Heart left ventricle (tissue), 16 donors: ENCODE measurements at regions not wholly inside any gene's neighbourhood (a gene's known extent, or its start where the extent isn't known, plus 50 kb on each side); places are given as distances from the start of the nearest gene placed in this dataset.

Experiments used
- ATAC-seq, 4 donors: fragments of 200-7000 bp; cut with Tn5 transposase; one replicate each; pipeline ENCODE4 v1.9.1; 2020 to 2022; ENCODE audit warnings: moderate library complexity in 4 of 4, mild to moderate bottlenecking in 3 of 4, moderate number of reproducible peaks in 1 of 4
- DNase-seq, 5 donors: peaks; one replicate each; pipeline ENCODE4 v3.0.0-alpha.2; 2020
- H3K27ac ChIP-seq, 12 donors: fragments of 200-600 bp; sonication (generic) in 4 of 12; one replicate each; pipeline versions ENCODE4 v1.5.0 to v1.8.0; 2016 to 2022; ENCODE audit warnings: mild to moderate bottlenecking in 2 of 12
- H3K27me3 ChIP-seq, 9 donors: fragments of 200-600 bp; sonication (generic) in 2 of 9; one replicate each; pipeline versions ENCODE4 v1.5.1 to v1.8.0; 2016 to 2022; ENCODE audit warnings: mild to moderate bottlenecking in 3 of 9
- H3K36me3 ChIP-seq, 9 donors: fragments of 200-600 bp; sonication (generic) in 2 of 9; one replicate each; pipeline versions ENCODE4 v1.5.0 to v1.8.0; 2018 to 2022; ENCODE audit warnings: mild to moderate bottlenecking in 2 of 9
- H3K4me1 ChIP-seq, 12 donors: fragments of 200-600 bp; sonication (generic) in 4 of 12; one replicate each; pipeline versions ENCODE4 v1.5.0 to v1.8.0; 2016 to 2022; ENCODE audit warnings: mild to moderate bottlenecking in 3 of 12
- H3K4me3 ChIP-seq, 12 donors: fragments of 200-600 bp; sonication (generic) in 4 of 12; one replicate each; pipeline versions ENCODE4 v1.5.0 to v1.8.0; 2017 to 2022; ENCODE audit warnings: mild to moderate bottlenecking in 9 of 12, moderate library complexity in 4 of 12
- H3K9me3 ChIP-seq, 12 donors: fragments of 200-600 bp; sonication (generic) in 4 of 12; one replicate each; pipeline versions ENCODE4 v1.5.0 to v1.8.0; 2016 to 2022; ENCODE audit warnings: mild to moderate bottlenecking in 1 of 12
- POLR2A ChIP-seq, 2 donors: fragments of 450-650 bp; IDR thresholded peaks; one replicate each; pipeline ENCODE4 v1.6.1; 2017; ENCODE audit warnings: antibody characterized with exemption in 2 of 2, mild to moderate bottlenecking in 2 of 2, moderate library complexity in 2 of 2
- WGBS, 4 donors: extraction: QIAGEN DNeasy Blood & Tissue Kit in 2 of 4; methylation state at CpG; one replicate each; pipeline versions ENCODE4 v1.1.5 to v1.1.7; 2013 to 2018; 5-methylcytosine and 5-hydroxymethylcytosine counted together
- intact Hi-C, 10 donors: fragments of 100-400 bp; cut with DNase I; formaldehyde crosslinking; loops; one replicate each; pipeline versions ENCODE4 v1.11.1 to v1.14.2; 2022
- TF ChIP-seq, protein P1 (sequence below), 12 donors: fragments of 200-600 bp; sonication (generic) in 4 of 12; IDR thresholded peaks; one replicate each; pipeline versions ENCODE4 v1.5.0 to v1.8.0; 2018 to 2022; ENCODE audit warnings: antibody characterized with exemption in 12 of 12, mild to moderate bottlenecking in 5 of 12
- donor health status: ischemic (EF 13 %, LVEDD 7.1; RV severe dilation, severe dysfunction).
- donor health status: healthy with polysubstance abuse.
- donor health status: DM: no; HTN: yes; CAD: no.
- donor health status: DM: no; HTN: no; CAD: no.
- donor health status: ischemic (EF 25% LVEDD 6.9; RV normal size, moderate dysfunction).
- donor health status: ischemic (EF 25% LVEDD 5.7; RV mildly dilated, moderate dysfunction).
- donor health status: healthy.
- donor health status: DM: yes; HTN: yes; CAD: no.
- donor health status: ischemic (EF 35%, LVEDD 5.7; RV mildly dilated, moderate dysfunction).
- donor health status: nonischemic (EF 11% LVEDD 7.7; RV severe dilation, severe dysfunction).
- donor health status: DM: yes; HTN: yes; CAD: no.
- donor health status: PGD.
- donor health status: ischemic (EF 29% LVEDD 5.4; RV normal size, mild dysfunction).
- donor health status: nonischemic (EF 23%, LVEDD 6.1; RV moderate dilation, normal function).

DNA sequence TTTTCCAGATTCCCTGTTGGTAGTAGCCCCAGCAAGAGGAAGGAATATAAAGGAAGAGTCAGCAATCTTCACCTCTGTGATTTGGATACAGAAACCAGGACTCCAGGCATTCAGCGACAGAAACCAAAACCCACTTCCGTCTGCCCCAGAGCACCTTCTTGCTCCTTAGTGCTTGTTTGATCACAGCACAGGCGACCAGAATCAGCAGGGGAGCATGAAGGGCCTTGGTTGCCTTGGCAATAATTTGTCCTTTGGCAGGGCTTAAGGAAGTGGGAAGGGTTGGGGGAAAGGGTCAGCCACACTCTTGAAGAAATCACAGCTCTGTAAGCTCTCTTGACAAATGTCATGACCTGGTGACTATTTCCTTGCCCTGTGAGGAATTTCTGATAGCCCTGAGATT is 379.6 kb downstream of the OTUD1 start:
- no peaks in the 10 kb centered on the region for H3K9me3 ChIP-seq
- TF ChIP-seq, protein P1, sequence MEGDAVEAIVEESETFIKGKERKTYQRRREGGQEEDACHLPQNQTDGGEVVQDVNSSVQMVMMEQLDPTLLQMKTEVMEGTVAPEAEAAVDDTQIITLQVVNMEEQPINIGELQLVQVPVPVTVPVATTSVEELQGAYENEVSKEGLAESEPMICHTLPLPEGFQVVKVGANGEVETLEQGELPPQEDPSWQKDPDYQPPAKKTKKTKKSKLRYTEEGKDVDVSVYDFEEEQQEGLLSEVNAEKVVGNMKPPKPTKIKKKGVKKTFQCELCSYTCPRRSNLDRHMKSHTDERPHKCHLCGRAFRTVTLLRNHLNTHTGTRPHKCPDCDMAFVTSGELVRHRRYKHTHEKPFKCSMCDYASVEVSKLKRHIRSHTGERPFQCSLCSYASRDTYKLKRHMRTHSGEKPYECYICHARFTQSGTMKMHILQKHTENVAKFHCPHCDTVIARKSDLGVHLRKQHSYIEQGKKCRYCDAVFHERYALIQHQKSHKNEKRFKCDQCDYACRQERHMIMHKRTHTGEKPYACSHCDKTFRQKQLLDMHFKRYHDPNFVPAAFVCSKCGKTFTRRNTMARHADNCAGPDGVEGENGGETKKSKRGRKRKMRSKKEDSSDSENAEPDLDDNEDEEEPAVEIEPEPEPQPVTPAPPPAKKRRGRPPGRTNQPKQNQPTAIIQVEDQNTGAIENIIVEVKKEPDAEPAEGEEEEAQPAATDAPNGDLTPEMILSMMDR (IDR thresholded peaks at IDR 0.05), result no peak
- TF ChIP-seq POLR2A (IDR thresholded peaks at IDR 0.05), result no peak
- H3K36me3 ChIP-seq, result no peaks in the 10 kb centered on the region
- 33 to 52% (median 44%) methylated on average over 3 of the region's 3 CpGs for WGBS, 4 donors
- intact Hi-C loops, result no loop called here
- no peak overlapping the region for H3K27ac ChIP-seq
- DNase-seq (no peak), ATAC-seq (no peak)
- peaks cover 0 to 3% (median 0%) of the 10 kb centered on the region in 12 donors for H3K4me1 ChIP-seq
- H3K4me3 ChIP-seq, result no peak overlapping the region
- H3K27me3 ChIP-seq, result peaks cover 0 to 4% (median 0%) of the 10 kb centered on the region in 9 donors

- 55 to 81% (median 80%) methylated on average over 3 of the region's 3 CpGs for WGBS, 4 donors
Observed at GRCh38 chr10:23820792-23821191, 381.9 kb downstream of the OTUD1 start.

GRCh38 chr10:23824822-23825221 is 384.1 kb upstream of the KIAA1217 start:
- no peak overlapping the region for H3K4me3 ChIP-seq
- no peaks in the 10 kb centered on the region for H3K4me1 ChIP-seq
- no peak overlapping the region for H3K27ac ChIP-seq
- intact Hi-C loops, result no loop called here
- peaks cover 0 to 4% (median 0%) of the 10 kb centered on the region in 9 donors for H3K27me3 ChIP-seq
- no peak for ATAC-seq
- 72 to 85% (median 82%) methylated on average over 4 of the region's 4 CpGs for WGBS, 4 donors
- H3K36me3 ChIP-seq, result no peaks in the 10 kb centered on the region
- H3K9me3 ChIP-seq, result no peaks in the 10 kb centered on the region
- TF ChIP-seq, protein P1 (IDR thresholded peaks at IDR 0.05), result no peak
- TF ChIP-seq POLR2A (IDR thresholded peaks at IDR 0.05), result no peak
- no peak for DNase-seq

More at GRCh38 chr10:23820792-23821191, 381.9 kb downstream of the OTUD1 start:
- TF ChIP-seq, protein P1 (IDR thresholded peaks at IDR 0.05), result no peak
- TF ChIP-seq POLR2A (IDR thresholded peaks at IDR 0.05), result no peak
- Histone ChIP-seq H3K4me3 (no peak overlapping the region), H3K4me1 (no peaks in the 10 kb centered on the region), H3K36me3 (no peaks in the 10 kb centered on the region), H3K9me3 (no peaks in the 10 kb centered on the region), H3K27ac (no peak overlapping the region), H3K27me3 (peaks cover 0 to 4% (median 0%) of the 10 kb centered on the region in 9 donors)
- ATAC-seq, result no peak
- no peak for DNase-seq
- intact Hi-C loops, result no loop called here

- 24 to 31% (median 25%) methylated on average over 9 of the region's 9 CpGs for WGBS, 4 donors
- DNase-seq (peak in 2 of 5 donors; percentile 22 to 26), ATAC-seq (peak in 2 of 4 donors; percentile 52 to 63)
- Histone ChIP-seq H3K4me3 (no peak overlapping the region), H3K4me1 (no peaks in the 10 kb centered on the region), H3K27ac (no peak overlapping the region), H3K27me3 (peaks cover 0 to 4% (median 0%) of the 10 kb centered on the region in 9 donors), H3K9me3 (no peaks in the 10 kb centered on the region), H3K36me3 (no peaks in the 10 kb centered on the region)
- intact Hi-C loops, result no loop called here
- TF ChIP-seq, protein P1 (IDR thresholded peaks at IDR 0.05), result no peak
- no peak for TF ChIP-seq POLR2A (IDR thresholded peaks at IDR 0.05)
Observed at GRCh38 chr10:23826421-23826820, 382.5 kb upstream of the KIAA1217 start.
